Skin epidermis (tissue), 12 donors: ENCODE measurements at regions not wholly inside any gene's neighbourhood (a gene's known extent, or its start where the extent isn't known, plus 50 kb on each side); places are given as distances from the start of the nearest gene placed in this dataset.
"Not testable (repeated sequence)": the region's sequence is repeated elsewhere in the genome, so short reads cannot be mapped to it uniquely, and the experiment has no call there.

Experiments
- H3K27ac ChIP-seq, 21 experiments: fragments of 200-600 bp; sonication (generic) in 11 of 21; one replicate each; pipeline ENCODE4 v1.5.0; 2020; ENCODE audit warnings: mild to moderate bottlenecking in 3 of 21, inconsistent platforms in 2 of 21, moderate library complexity in 2 of 21
- H3K4me3 ChIP-seq, 7 experiments: fragments of 200-600 bp; sonication (generic) in 2 of 7; one replicate each; pipeline ENCODE4 v1.5.0; 2020; ENCODE audit warnings: inconsistent platforms in 2 of 7, mild to moderate bottlenecking in 2 of 7, moderate library complexity in 1 of 7

DNA sequence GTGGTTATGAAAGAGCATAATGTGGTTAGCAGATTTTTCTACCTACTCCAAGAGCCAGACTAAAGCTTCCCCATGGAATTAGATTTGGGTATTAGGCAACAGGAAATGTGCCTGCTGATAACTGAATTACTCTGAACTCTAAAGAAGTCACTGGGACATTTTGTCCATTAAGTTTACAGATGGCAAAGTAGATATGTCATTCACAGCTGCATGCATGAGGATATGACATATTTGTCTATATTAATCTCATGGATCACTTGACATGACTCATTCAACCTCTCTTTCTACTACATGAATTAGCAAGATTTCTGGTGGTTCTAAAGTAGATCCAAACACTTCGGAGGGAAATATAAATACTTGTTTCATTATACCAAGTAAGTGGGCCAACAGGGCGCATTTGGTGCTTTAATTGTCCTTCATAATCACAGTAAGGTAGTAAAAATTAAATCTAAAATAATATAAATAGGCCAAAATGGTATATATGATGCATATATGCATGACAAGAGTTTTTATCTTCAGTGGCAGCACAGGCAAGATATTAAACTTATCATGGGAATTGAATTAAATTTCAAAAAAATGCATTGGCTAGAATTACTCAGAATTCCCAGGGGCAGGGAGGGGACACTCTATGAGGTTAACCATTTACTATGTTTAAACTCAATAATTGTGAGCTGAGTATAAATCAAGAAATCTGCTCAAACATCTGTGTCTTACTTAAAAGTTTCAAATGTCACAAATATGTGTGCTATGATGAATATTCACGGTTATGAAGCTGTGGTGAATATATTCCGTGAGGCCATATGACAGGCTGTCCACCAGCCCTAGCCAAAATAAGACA lies 365.3 kb upstream of the KCNMB2 start:
- Histone ChIP-seq H3K4me3 (no peak overlapping the region), H3K27ac (peak overlapping the region in 3 of 21 experiments; percentile 8 to 32 (median 14))

DNA sequence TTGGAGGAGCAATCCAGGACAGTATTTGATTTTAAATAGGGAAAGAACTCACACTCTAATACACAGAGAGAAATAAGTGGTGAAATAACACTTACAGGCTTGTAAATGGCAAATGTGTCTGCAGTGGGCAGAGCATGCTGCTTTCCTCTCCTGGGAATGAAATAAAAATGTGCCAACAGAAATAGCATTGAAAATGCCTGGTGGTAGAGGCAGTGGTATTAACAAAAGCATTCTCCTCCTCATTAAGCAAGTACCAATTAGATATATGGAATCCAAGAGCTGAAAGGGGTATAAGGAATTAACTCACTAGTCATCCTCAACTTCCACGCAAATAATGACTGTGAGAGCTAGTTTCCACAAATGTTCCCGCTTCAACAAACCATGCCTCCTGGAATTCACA lies 364.1 kb upstream of the KCNMB2 start:
- no peak overlapping the region for H3K4me3 ChIP-seq
- H3K27ac ChIP-seq: no peak overlapping the region

DNA sequence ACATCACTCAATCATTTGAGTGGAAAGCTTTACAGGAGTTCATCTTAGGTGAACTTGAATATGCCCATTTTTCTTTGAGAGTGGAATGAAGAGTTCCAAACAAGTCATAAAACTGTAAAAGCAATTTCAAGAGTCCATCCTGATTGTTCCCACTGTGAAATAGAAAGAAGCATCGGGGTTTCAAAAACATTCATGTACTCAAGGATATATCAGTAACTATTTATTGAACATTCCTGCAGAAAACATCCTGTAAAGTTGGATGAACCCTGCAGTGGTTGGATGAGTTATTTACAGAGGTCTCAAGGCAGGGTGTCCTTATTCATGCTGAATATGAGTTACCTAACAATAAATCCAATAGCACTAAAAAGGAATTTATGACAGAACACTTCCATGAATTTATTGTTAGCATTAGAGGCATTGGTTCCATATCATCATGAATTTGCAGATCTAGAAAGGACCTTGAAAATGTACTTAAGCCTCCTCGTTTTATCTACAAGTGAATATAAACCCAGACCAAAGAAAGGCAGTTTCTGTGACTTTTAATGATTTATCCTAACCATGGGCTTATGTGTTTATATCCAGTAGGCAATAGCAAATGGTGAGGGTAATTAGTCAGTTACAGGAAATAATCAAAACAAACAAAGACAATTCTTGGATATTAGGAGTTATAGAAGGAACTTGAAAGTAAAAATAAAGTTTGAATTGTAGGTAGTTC lies 361.9 kb upstream of the KCNMB2 start:
- Histone ChIP-seq H3K27ac (no peak overlapping the region), H3K4me3 (no peak overlapping the region)

DNA sequence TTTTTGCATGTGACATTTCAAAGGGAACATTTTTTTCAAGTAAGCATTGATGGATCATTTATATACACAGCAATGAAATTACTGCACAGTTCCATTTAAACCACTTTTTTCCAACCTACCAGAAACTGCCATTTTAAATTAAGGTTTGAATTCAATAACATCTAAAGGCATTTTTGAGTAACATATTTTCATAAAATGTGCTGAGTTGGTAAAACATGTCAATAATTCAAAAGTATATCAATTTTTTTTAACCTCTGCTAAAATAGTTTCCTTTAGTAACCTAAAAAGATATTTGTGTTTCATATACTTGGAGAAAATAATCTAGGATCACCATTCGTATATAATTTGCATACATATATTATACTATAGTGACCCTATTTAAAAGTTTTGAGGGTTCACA lies 355.1 kb upstream of the KCNMB2 start:
- Histone ChIP-seq H3K27ac (no peak overlapping the region), H3K4me3 (no peak overlapping the region)

DNA sequence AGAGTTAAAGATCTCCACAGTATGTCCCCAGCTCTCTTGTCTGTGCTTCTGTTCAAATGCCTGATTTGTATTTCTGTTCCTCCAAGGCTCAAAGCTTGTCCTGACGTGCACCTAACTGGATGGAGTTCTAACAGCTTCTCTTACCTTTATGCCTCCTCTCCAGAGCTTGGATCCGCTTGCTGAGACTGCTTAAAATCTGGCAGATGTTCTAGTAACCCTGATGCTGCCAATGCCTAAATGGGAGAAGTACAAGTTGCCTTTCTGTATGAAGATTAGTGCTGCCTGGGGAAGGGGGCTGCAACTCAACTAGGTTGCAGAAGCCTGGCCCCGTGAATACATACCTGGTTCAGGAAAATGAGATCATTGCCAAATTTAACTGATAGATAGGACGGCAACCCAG lies 354.5 kb upstream of the KCNMB2 start:
- no peak overlapping the region for H3K27ac ChIP-seq
- no peak overlapping the region for H3K4me3 ChIP-seq

DNA sequence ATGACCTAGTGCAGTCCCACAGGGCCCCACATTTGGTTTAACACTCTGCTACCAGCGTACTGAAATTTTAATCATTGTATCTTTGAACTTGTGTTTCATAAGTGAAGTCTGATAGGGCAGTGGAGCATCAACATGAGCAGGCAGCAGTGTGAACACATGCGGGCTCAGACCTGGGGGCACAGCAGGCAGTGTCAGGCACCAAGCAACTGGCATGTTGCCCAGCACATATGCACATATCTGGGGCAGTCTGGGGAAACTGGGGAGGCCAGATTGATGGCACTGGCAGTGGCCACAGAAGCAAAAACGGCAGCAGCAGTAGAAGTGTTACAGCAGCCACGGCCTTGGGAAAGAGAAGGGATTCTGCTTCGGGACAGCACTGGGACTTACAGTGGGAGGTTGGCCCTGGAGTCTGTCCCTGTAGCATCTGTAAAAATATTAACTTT lies 353.9 kb upstream of the KCNMB2 start:
- no peak overlapping the region for H3K27ac ChIP-seq
- no peak overlapping the region for H3K4me3 ChIP-seq

DNA sequence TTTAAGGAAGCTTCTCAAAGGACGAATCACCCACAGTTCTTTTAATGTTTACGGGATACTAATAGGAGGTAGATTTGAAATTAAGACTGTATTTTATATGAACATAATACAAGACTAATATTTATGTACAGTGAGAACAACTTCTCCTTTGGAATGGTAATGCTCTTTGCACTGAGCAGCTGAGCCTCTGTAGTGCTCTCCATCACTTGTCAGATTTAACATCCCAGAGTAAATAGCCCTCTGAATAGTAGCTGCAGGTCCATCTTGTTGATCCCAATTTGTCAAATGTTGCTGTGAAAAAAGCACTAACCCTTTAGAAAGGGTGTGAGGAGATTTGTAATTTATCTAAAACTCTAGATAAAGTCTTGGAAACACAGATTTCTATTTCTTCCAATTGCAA lies 351.4 kb upstream of the KCNMB2 start:
- H3K27ac ChIP-seq: no peak overlapping the region
- no peak overlapping the region for H3K4me3 ChIP-seq

DNA sequence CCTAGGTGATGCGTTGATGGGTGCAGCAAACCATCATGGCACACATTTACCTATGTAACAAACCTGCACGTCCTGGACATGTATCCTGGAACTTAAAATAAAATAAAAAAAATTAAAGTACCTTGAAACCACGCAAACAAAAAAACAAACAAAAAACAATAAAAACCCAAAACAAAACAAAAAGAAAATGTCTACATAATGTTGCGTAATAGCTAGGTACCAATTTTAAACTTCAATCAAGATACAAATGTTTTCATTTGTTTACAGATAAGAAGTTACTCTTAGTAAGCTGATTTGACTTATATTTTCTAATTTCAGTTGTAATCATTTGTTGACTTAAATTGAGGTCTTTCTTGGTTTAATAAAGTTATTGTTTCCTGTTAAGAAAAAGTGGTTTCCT lies 349.6 kb upstream of the KCNMB2 start:
- Histone ChIP-seq H3K27ac (no peak overlapping the region), H3K4me3 (no peak overlapping the region)

DNA sequence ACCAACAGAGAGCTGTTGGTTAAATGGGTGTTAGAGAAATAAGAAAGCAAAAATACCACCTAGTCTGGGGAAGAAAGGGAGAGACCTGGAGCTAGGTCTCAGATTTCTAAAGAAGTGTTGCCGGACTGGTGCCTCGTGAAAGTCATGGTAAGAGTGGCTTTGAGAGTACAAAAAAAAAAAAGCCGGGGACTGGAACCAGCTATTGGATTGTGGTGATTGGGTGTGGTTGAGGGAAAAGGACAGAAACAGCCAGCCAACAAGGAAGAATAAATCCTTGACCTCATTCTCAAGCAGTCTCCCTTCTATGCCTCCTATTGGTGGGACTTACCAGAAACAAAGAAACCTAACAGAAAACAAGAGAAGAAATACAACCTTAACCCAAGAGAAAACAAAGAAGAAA lies 346.4 kb upstream of the KCNMB2 start:
- no peak overlapping the region for H3K27ac ChIP-seq

DNA sequence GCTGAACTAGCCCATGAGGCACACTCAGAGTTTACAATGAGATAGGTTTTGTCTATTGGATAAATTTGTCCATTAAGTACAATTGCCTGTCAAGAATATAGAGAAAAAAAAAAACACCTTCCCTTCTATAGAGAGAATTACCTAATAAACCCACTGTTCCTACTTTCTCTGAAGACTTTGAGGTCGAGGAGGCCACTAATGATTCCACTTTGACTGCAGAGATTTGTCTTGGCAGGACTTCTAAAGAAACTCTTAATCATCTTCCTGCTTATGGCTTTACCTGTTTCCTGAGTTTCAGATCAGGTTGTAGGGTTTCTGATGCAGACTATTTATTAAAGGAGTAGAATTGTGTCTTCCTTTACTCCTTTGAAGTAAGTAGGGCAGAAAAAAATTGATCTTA lies 342.4 kb upstream of the KCNMB2 start:
- no peak overlapping the region for H3K4me3 ChIP-seq
- H3K27ac ChIP-seq: no peak overlapping the region

More for the DNA sequence above, 346.4 kb upstream of the KCNMB2 start:
- H3K4me3 ChIP-seq: no peak overlapping the region

DNA sequence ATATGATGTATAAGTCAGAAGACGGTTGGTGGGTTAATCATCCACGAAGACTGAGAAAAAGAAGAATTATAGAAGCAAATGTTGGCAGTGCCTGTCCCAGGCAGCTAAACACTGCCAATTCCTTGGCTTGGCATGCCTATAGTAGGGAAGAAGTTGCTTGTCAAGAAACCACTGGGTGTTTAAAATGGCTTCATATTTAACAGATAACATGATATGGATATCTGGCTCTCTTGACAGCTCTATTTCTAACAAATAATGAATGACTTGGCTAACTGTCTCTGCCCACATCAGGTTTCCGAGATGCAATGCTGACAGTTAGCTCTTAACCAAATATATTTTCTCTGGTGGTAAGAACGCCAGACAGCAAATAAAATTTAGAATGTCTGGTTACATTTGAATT lies 341.7 kb upstream of the KCNMB2 start:
- Histone ChIP-seq H3K27ac (no peak overlapping the region), H3K4me3 (no peak overlapping the region)

DNA sequence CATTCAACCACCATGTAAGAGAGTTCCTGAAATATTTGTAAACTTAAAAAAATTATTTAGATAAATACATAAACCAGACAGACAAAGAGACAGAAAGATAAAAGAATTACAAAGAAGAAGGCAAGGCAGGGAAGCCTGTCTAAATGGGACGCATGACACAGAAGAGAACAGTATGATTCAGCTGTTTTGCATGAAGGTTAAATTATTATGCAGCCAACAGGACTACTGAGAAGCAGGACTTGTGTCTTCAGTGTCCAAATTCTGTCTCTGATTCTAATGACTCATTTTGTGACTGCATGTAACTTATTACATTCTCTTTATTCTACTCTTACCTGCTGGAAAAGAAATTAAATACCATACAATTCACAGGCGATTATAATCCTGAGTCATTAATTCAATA lies 340.4 kb upstream of the KCNMB2 start:
- Histone ChIP-seq H3K27ac (peak overlapping the region in 1 of 21 experiments; percentile 18), H3K4me3 (no peak overlapping the region)

DNA sequence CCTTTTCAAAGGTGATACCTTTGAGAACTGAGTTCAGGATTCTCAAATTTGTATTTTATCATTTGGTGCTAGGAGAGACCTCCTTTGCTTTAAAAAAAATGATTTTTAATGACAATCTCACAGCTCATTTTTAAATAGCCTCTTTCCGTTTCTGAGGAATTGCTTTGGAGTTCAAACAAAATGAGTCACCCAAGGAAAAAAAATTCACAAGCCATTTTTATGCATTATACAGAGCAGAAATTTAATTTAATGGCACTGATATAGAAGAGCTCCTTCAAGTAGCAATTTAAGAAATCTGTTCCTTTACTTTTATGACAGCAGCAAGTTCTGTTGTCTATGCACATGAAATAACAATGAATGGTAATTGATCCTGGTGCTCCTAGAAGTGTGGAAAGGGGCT lies 337.9 kb upstream of the KCNMB2 start:
- no peak overlapping the region for H3K4me3 ChIP-seq
- H3K27ac ChIP-seq: no peak overlapping the region

DNA sequence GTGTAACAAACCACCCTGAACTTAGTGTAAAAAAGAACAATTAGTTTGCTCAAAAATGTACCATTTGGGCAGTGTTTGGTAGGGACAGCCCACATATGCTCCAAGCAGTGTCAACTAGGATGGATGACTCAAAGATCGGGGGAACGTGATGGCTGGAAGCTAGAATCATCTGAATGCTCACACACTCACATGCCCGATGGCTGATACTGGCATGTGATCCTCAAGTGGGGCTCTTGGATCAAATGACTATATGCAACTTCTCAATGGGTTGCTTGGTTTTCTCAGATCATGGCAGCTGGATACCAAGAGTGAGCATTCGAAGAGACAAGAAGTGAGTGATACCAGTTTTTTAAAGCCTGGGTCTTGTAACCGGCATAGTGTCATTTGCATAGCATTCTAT lies 335.9 kb upstream of the KCNMB2 start:
- Histone ChIP-seq H3K4me3 (no peak overlapping the region), H3K27ac (no peak overlapping the region)

DNA sequence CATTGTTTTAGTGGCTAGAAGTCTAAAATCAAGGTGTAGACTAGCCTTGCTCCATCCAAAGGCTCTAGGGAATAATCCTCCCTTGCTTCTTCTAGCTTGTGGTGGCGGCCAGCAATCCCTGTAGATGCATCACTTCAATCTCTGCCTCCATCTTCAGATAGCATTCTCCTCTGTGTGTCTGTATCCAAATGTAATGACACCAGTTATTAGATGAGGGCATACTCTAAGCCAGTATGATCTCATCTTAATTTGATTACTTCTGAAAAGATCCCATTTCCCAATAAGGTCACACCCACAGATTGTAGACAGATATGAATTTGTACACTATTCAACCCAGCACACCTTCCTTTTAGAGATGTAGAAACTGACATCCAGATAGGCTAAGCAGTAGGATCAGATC lies 334.5 kb upstream of the KCNMB2 start:
- H3K27ac ChIP-seq: peak overlapping the region in 1 of 21 experiments; percentile 22
- no peak overlapping the region for H3K4me3 ChIP-seq

DNA sequence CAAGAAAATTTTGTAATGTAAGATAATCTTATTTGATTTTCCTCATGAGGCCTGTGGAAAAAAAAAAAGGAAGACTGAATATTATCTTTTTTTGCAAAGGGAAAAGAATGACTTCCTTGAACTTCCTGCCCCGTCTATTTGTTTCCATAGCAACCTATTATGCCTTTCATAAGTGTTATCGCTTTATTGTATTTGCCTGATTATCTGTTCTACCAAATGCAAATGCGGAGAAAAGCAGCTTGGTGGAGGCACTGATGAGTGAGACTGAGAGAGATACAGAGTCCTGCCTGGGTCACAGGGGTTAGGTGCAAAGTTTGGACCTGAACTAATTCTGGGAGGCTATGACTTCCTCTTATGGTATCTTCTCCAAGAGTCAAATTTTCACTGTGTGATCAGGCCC lies 334.0 kb upstream of the KCNMB2 start:
- no peak overlapping the region for H3K4me3 ChIP-seq
- no peak overlapping the region for H3K27ac ChIP-seq

DNA sequence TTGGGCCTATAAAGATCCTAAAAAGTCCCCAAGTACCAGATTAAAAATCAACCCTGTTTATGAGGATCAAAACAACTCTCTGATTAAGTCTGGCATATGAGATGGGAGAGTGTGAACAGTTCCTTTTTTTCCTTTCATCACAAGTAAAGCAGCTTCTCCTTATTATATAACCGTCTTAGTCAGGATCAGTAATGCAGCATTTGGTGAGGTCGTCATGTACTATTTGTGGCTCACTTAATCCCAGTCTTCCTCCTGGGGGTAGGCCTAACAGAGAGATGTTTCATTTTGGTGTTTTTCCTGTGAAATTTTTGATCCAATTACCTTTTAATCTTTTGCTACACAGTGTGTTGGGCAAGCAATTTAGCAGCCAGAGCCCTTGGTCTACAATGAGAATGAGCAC lies 333.1 kb upstream of the KCNMB2 start:
- H3K4me3 ChIP-seq: no peak overlapping the region
- H3K27ac ChIP-seq: peak overlapping the region in 5 of 21 experiments; percentile 0 to 25 (median 6)

DNA sequence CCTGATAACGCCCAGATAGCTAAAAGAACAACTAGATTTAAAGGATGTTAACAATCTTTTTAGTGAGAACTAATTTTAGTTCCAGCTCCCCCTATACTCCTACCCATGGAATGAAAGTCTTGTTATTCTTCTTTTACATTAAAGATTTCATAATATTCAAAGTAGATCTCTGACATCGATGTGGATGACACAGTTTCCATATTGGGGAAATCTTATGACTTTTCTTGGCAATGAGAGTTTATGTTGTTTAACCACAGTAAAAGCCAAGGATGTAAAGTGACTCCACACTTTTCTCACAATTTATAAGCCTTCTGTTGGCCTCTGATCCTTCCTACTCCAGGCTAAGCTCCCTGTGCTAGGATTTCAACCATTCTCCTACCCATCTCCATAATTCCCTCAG lies 332.6 kb upstream of the KCNMB2 start:
- Histone ChIP-seq H3K27ac (peak overlapping the region in 5 of 21 experiments; percentile 0 to 25 (median 6)), H3K4me3 (no peak overlapping the region)

DNA sequence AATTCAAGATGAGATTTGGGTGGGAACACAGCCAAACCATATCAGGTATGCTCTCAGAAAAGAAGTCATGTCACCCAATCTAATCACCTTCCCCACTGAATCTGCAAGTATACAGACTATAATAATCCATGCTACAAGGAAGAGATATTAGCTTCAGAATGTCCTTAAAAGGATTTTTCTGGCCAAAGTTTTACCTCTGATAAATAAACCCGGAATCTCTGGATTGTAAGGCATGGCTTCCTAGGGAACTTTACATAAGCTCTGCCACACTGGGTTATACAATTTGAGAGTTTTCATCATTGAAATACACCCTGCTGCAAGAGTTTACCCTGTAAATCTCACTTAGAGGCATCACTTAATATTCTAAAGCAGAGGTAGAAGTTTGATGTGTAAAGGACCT lies 330.5 kb upstream of the KCNMB2 start:
- Histone ChIP-seq H3K4me3 (no peak overlapping the region), H3K27ac (no peak overlapping the region)

DNA sequence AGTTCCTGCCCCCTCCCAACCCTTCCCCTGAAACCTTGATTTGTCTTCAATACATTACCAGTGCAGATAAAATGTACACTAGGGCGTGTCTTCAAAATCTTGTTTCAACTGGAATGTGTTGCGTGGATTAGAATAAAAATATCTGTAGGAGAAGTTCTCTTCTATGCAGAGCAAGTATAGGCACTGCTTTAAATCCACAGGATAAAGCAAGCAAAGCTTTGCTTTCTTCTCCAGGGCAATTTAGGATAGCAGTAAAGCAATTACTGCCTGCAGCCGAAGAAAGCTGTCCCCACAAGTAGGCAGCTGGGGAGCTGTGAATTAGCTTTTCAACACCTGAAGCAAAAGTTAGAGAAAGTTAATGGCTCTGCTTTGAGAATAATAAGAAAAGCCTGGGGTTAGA lies 329.7 kb upstream of the KCNMB2 start:
- H3K27ac ChIP-seq: peak overlapping the region in 2 of 21 experiments; percentile 7 to 31

DNA sequence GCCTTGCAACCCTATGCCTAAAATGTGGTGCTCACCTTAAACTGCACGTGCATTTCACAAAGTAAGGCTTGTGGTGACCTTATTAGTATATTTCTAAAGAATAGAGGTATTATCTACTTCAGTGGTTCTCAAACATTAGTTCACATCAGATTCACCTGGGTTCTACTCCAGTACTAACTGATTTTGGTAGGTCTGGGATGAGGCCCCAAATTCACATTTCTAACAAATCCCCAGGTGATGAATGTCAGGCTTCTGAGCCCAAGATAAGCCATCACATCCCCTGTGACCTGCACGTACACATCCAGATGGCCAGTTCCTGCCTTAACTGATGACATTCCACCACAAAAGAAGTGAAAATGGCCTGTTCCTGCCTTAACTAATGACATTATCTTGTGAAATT lies 329.1 kb upstream of the KCNMB2 start:
- not testable (repeated sequence) for H3K4me3 ChIP-seq
- peak overlapping the region in 2 of 21 experiments; percentile 7 to 31 for H3K27ac ChIP-seq

More for the DNA sequence above, 329.7 kb upstream of the KCNMB2 start:
- no peak overlapping the region for H3K4me3 ChIP-seq
